Central memory CD4-positive, alpha-beta T cell (primary cell): ENCODE measurements at regions not wholly inside any gene's neighbourhood (a gene's known extent, or its start where the extent isn't known, plus 50 kb on each side); places are given as distances from the start of the nearest gene placed in this dataset.
A peak's percentile ranks its signal among the peaks of the same experiment; 100 is the strongest.
"Not testable (repeated sequence)": the region's sequence is repeated elsewhere in the genome, so short reads cannot be mapped to it uniquely, and the experiment has no call there.

Experiments
- DNase-seq: peaks from one replicate; pipeline ENCODE4 v3.0.0; 2022

- DNase-seq: no peak
Measured at GRCh38 chr14:95818581-95818980, 58.1 kb upstream of the TUNAR start.

GRCh38 chr14:95817271-95817670, 59.4 kb upstream of the TUNAR start:
- DNase-seq: no peak

GRCh38 chr14:95816539-95816938, 60.1 kb upstream of the TUNAR start:
- no peak for DNase-seq

- DNase-seq: no peak
Measured at GRCh38 chr14:95815226-95815690, 61.4 kb upstream of the TUNAR start.

GRCh38 chr14:95814363-95815225, 62.0 kb upstream of the TUNAR start:
- no peak for DNase-seq

- DNase-seq: no peak
Measured at GRCh38 chr14:95811813-95812212, 64.8 kb upstream of the TUNAR start.

- no peak for DNase-seq
Measured at GRCh38 chr14:95808371-95808770, 68.3 kb upstream of the TUNAR start.

GRCh38 chr14:95796788-95797187, 79.8 kb upstream of the TUNAR start:
- no peak for DNase-seq

GRCh38 chr14:95787941-95788340, 74.0 kb upstream of the TCL1A start:
- no peak for DNase-seq

GRCh38 chr14:95786566-95786965, 72.6 kb upstream of the TCL1A start:
- DNase-seq: no peak

GRCh38 chr14:95784137-95784536, 70.2 kb upstream of the TCL1A start:
- DNase-seq: no peak

GRCh38 chr14:95776798-95777534, 63.0 kb upstream of the TCL1A start:
- DNase-seq: no peak

- peak; percentile 7 for DNase-seq
Measured at GRCh38 chr14:95774265-95775160, 60.6 kb upstream of the TCL1A start.

GRCh38 chr14:95770777-95771176, 56.9 kb upstream of the TCL1A start:
- no peak for DNase-seq

- DNase-seq: no peak
Measured at GRCh38 chr14:95769976-95770375, 56.1 kb upstream of the TCL1A start.

GRCh38 chr14:95769431-95769830, 55.5 kb upstream of the TCL1A start:
- DNase-seq: not testable (repeated sequence)

GRCh38 chr14:95765051-95765450, 51.1 kb upstream of the TCL1A start:
- no peak for DNase-seq

- no peak for DNase-seq
Measured at GRCh38 chr14:95763875-95764274, 50.0 kb upstream of the TCL1A start.
